Skeletal muscle cell (primary cell): ENCODE measurements at regions not wholly inside any gene's neighbourhood (a gene's known extent, or its start where the extent isn't known, plus 50 kb on each side); places are given as distances from the start of the nearest gene placed in this dataset.
"Not testable (repeated sequence)": the region's sequence is repeated elsewhere in the genome, so short reads cannot be mapped to it uniquely, and the experiment has no call there.

Source experiments
- DNase-seq: peaks from one replicate; pipeline ENCODE4 v3.0.0-alpha.2; 2010; ENCODE audit warnings: low read depth
- H3K4me3 ChIP-seq: 2 replicates; pipeline ENCODE4 v1.5.1; 2011; ENCODE audit warnings: low read depth, mild to moderate bottlenecking, control low read depth, low read length, moderate library complexity

GRCh38 chr11:134984421-134984820 is 572.4 kb upstream of the B3GAT1 start:
- H3K4me3 ChIP-seq, result no peak overlapping the region
- no peak for DNase-seq

- H3K4me3 ChIP-seq, DNase-seq: not testable (repeated sequence)
Observed at GRCh38 chr11:134982432-134982831, 570.4 kb upstream of the B3GAT1 start.

GRCh38 chr11:134981835-134982234 is 569.8 kb upstream of the B3GAT1 start:
- no peak overlapping the region for H3K4me3 ChIP-seq
- DNase-seq, result no peak

DNA sequence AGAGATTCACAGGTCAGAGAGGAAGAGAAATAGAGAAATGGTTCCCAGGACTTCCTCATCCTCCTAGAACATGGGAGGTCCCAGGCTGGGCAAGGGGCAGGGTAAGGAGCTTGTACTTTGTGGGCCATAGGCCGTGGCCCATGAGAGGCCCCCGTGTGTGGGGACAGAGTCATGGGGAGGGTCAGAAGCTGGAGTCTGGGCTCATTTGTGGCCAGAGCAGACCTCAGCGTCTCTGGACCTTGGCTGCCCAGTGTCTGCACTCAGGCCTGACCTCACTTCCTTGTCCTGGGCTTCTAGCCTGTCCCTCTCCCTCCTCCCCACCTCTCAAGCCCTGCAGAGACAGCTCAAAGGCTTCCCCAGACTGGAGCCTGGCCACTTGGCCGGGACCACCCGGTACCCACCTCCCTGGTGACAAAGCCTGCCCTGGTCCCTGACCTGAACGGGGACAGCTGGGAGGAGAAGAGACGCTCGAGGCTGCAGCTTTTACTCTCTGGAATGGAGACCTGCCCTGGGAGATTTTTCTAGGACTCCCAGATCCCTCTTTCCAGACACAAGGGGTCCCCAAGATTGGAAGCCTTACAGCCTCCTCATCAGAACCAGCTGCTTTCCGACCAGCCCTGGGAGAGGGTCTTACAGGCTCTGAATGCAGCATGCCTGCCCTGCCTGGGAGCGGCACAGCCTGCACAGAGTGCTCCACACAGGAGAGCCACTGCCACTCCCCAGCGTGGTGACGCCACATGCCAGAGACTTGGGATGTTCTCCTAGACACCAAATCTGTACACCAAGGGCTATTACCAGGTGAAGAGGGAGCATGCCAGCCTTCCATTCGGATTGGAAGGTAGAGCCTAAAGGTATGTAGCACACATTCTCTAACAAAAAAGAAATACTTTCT is 569.0 kb upstream of the B3GAT1 start:
- DNase-seq, result no peak
- no peak overlapping the region for H3K4me3 ChIP-seq

DNA sequence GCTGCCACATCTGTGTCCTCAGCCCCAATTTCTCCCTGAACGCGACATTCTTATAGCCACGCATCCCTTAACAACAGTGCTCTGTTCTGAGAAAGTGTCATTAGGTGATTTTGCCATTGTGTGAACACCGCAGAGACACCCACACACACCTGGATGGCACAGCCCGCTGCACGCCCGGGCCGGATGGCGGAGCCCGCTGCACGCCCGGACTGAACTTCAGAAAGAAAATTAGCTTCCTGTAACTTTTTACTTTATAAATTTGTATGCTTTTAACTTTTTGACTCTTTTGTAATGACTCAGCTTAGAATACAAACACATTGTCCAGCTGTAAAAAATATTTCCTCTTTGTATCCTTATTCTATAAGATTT is 567.0 kb upstream of the B3GAT1 start:
- not testable (repeated sequence) for H3K4me3 ChIP-seq, DNase-seq

- no peak for DNase-seq
- no peak overlapping the region for H3K4me3 ChIP-seq
Observed at GRCh38 chr11:134978388-134979088, 566.5 kb upstream of the B3GAT1 start.

DNA sequence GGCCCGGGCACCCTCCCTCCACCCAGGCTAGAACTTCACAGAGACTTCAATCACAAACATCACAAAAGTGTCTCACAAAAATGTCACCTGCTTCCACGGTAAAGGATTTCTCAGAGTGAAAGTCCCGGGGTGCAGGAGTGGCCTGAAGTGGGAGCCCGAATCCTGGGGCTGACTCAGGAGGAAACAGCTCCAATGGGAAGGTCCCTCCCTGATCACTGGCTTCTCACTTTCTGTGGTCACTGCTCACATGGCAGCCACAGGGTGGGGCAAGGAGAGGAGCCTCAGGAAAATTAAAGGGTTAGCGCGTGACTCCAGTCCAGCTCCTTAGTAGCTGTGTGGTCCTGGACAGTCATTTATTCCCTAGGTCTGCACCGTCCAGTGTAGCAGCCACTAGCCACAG is 564.5 kb upstream of the B3GAT1 start:
- H3K4me3 ChIP-seq, result no peak overlapping the region
- DNase-seq, result no peak

- H3K4me3 ChIP-seq, result no peak overlapping the region
- DNase-seq, result no peak
Observed at GRCh38 chr11:134975866-134976376, 563.9 kb upstream of the B3GAT1 start.

DNA sequence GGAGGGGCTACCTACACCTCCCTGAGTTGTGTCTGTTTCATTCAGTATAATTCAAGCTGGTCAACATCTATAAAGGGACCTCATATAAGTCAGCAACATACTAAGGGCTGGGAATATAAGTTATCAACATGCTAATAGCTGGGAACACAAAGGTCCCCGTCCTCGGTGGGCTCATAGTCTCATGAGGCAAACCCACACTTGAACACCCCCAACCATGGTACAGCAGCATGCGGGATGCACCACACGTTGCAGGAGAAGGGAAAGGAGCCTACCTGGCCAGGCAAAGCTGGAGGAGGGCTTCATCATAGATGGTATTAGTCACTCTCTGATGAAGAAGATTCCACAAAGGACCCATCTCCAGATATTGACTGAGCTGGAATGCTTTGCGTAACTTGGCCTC is 561.8 kb upstream of the B3GAT1 start:
- DNase-seq, result no peak
- no peak overlapping the region for H3K4me3 ChIP-seq

GRCh38 chr11:134971381-134971780 is 559.3 kb upstream of the B3GAT1 start:
- no peak for DNase-seq
- no peak overlapping the region for H3K4me3 ChIP-seq

- H3K4me3 ChIP-seq, result no peak overlapping the region
- no peak for DNase-seq
Observed at GRCh38 chr11:134967746-134968145, 555.7 kb upstream of the B3GAT1 start.

- H3K4me3 ChIP-seq, DNase-seq: not testable (repeated sequence)
Observed at GRCh38 chr11:134961386-134961785, 549.3 kb upstream of the B3GAT1 start.

DNA sequence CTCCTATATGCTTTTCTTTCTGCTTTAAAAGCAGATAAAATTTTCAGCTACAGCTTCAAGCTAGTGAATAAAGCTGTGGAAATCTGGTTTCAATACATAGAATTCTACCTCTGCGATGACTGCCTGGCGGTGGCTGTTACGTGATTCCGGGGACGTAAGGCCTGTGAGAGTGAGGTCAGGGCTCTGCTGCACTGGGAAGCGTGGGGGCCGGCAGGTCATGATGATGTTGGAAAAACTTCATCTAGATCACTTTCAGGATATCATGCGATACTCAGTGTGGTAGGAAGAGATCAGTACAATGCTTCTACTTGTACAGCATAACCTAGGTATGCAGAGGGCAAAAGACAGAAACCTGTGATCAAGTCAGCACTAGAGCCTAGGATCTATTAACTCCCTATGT is 546.8 kb upstream of the B3GAT1 start:
- no peak for DNase-seq
- H3K4me3 ChIP-seq, result no peak overlapping the region

- no peak overlapping the region for H3K4me3 ChIP-seq
- no peak for DNase-seq
Observed at GRCh38 chr11:134958336-134958640, 546.2 kb upstream of the B3GAT1 start.

DNA sequence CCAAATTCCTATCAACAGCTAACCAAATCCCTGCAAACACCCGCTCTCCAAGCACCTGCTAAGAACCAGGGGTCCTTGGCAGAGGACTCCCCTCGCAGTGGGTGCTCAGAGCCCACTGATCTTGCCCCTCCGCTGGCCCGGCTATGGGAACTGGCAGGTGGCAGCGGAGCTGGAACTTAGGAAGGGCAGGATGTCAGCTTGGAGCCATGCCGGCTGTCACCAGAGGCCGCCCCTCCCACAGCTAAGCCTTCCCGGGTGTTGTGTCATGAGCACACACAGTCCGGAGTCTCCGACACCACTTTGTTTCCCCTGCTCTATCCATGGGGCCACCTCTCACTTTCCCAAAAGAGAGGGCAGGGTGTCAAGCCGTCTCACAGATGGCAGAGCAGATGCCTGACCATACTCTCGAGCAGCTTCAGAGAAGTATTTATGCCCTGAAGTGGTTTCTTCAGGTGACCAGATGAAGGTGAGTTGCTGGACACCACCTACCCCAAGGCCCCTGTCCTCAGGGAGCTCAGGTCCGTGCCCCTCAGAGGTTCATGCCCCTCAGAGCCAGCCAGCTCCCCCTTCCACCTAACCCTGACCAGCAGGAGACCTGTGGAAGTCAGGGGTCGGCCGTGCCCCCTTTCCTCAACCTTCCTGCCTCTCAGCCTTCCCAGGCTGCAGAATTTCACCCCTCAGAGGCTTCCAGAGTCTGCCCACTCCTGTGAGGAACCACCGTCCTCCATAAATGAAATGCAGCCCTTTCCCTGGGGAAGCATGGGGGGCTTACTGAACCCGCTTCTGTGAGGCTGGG is 545.7 kb upstream of the B3GAT1 start:
- no peak overlapping the region for H3K4me3 ChIP-seq
- no peak for DNase-seq

DNA sequence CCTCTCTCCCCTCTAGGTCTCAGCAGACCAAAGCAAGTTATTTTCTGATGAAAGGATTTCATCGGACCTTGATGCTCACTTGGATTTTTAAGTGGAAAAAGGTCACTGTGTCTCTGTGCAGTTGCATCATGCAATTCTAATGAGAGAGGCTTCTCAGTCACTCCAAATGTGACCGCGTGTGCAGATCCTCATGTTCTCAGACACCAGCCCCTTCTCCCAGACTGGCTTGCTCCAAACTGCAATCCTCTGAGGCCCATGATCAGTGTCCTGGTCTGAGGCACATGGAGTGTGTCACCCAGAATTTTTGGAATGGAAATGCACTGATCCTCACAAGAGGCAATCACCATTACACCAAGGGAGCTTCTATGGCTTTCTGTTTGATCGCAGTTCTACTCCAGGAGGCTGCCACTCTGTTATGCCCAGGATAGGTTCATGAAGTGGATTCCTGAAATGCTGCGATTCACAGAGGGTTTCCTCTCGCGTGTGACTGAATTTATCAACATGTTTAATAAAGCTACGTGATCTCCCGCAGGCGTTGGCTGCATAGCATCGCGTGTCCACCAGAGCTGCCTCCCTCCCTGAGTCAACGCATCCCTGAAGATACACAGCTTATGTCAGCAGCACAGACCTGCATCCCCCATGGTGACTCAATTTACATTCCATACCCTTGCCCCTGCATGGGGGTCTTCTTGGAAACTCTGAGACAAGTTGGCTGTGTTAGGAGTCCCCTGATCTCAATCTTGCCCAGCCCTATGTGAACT is 544.6 kb upstream of the B3GAT1 start:
- no peak overlapping the region for H3K4me3 ChIP-seq
- DNase-seq, result no peak

DNA sequence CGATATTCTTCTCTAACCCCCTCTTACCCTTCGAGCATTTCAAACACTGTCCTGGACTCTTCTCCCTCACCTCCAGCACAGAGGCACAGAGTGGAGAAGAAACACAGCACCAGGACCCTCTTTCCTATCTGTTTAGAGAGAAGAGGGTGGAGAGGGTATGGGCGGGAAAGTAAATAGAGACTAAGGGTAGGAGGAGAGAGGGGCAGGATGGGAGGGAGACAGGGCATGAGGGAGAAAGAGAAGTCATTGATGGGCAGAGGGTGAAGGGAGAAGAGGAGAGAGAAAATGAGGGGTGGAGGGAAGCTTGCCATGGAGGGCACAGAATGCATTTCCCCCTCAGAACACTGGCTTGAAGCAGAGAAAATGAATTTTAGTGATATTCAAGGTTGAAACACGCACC is 543.9 kb upstream of the B3GAT1 start:
- H3K4me3 ChIP-seq, DNase-seq: not testable (repeated sequence)

DNA sequence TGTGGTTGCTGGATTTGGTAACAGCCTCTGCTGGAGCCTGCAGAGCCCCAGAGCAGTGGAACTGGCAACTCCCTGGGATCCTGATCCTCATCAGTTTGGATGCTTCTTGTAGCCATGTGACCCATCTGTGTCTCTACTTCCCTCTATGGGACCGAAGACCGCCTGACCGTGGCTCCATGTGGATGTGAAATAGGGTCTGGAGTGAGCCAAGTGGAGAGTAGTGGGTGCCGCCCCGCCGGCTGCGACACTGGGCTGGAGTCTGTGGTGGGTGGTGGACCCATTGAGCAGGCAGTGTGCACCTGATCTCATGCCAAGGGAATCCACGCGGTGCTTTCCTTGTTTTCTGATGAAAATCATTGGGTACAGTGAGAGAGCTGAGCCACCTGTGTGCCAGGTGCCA is 543.2 kb upstream of the B3GAT1 start:
- H3K4me3 ChIP-seq, result no peak overlapping the region
- DNase-seq, result no peak

- DNase-seq, H3K4me3 ChIP-seq: not testable (repeated sequence)
Observed at GRCh38 chr11:134954456-134954855, 542.4 kb upstream of the B3GAT1 start.
